ENCODE measurements at regions not wholly inside any gene's neighbourhood (a gene's known extent, or its start where the extent isn't known, plus 50 kb on each side); places are given as distances from the start of the nearest gene placed in this dataset.

DNA sequence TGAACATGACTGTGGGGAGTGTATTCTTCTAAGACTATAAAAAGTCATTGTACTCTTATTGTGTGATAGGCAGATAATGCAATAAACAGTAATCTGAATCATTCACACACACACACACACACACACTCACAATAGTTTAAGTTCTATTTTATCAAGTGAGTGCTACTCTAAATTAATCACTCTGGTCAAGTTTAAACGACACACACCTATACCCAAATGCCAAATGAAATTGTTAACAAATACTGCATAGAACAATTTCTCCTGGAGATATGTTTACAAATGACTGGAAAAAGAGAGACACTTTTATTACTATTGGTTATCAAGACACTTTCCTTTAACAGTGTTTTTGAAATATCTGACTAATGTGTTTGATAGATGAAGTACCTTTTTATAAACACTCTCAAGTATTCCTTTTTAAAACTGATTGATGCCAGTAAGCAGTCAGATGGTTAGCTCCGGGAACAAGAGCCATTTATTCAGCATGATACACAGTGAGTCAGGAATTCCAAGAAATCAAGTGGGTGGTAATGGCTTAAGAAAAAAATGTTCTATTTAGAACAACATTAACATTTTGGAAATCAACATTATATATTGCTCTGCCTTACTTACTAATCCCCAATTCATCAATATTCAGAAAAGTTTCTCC, 521.6 kb upstream of the ST8SIA4 start:
- Histone ChIP-seq H3K36me3 (no peaks in the 10 kb centered on the region), H3K27ac (no peak overlapping the region), H3K4me1 (ENCODE audit: low read depth) (no peaks in the 10 kb centered on the region), H3K4me3 (no peak overlapping the region), H3K9me3 (ENCODE audit: low read depth) (no peaks in the 10 kb centered on the region), H3K27me3 (no peaks in the 10 kb centered on the region)
- TF ChIP-seq, protein P1, sequence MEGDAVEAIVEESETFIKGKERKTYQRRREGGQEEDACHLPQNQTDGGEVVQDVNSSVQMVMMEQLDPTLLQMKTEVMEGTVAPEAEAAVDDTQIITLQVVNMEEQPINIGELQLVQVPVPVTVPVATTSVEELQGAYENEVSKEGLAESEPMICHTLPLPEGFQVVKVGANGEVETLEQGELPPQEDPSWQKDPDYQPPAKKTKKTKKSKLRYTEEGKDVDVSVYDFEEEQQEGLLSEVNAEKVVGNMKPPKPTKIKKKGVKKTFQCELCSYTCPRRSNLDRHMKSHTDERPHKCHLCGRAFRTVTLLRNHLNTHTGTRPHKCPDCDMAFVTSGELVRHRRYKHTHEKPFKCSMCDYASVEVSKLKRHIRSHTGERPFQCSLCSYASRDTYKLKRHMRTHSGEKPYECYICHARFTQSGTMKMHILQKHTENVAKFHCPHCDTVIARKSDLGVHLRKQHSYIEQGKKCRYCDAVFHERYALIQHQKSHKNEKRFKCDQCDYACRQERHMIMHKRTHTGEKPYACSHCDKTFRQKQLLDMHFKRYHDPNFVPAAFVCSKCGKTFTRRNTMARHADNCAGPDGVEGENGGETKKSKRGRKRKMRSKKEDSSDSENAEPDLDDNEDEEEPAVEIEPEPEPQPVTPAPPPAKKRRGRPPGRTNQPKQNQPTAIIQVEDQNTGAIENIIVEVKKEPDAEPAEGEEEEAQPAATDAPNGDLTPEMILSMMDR (IDR thresholded peaks at IDR 0.05; ENCODE audit: low read depth, low read length): no peak
- peak in 1 of 2 donors; percentile 2 for DNase-seq (ENCODE audit: low read depth in 1 of 2, low spot score in 1 of 2)

DNA sequence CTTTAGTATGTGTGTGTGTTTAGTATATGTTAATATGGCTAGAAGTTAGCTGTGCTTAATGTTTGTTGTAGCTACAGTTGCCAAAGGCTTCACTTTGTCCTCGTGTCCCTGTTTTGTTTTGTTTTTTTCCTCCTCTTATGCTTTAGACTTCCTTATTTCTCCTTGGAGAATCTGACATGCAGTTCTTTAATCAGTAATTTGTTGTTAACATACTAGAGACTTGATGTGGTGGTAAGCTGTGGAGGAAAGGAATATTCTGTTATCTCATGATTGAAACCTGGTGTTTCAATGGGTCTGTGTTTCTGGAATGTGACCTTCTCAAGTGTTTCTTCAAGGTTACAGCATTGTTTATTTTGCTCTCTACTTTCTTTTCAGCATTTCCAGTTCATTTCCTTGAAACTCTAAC, 515.6 kb upstream of the ST8SIA4 start:
- Histone ChIP-seq H3K27me3 (no peaks in the 10 kb centered on the region), H3K27ac (no peak overlapping the region), H3K4me1 (ENCODE audit: low read depth) (peaks cover 2% of the 10 kb centered on the region), H3K36me3 (no peaks in the 10 kb centered on the region), H3K4me3 (no peak overlapping the region), H3K9me3 (ENCODE audit: low read depth) (no peaks in the 10 kb centered on the region)
- TF ChIP-seq, protein P1 (IDR thresholded peaks at IDR 0.05; ENCODE audit: low read depth, low read length): no peak
- DNase-seq (ENCODE audit: low read depth in 1 of 2, low spot score in 1 of 2): no peak

DNA sequence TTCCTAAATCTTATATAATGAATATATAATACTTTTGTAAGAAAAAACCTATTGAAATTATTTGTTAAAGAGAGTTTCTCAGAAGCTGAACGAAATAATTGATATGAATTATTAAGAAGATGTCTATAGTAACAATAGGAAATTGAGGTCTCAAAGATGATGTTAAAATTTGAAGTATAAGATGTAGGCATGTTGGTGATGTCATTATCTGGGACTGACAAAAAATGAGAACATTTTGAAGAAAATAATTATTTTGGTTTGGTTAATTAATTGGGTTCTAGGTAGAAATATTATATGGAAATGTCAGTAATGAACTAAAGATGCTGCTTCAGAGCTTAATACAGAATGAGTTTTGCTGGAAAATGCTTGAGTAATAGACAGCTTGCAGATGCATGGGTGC, 501.4 kb upstream of the ST8SIA4 start:
- H3K27ac ChIP-seq: no peak overlapping the region
- no peaks in the 10 kb centered on the region for H3K9me3 ChIP-seq (ENCODE audit: low read depth)
- no peaks in the 10 kb centered on the region for H3K27me3 ChIP-seq
- DNase-seq (ENCODE audit: low read depth in 1 of 2, low spot score in 1 of 2): no peak
- no peak overlapping the region for H3K4me3 ChIP-seq
- TF ChIP-seq, protein P1 (IDR thresholded peaks at IDR 0.05; ENCODE audit: low read depth, low read length): no peak
- no peaks in the 10 kb centered on the region for H3K4me1 ChIP-seq (ENCODE audit: low read depth)
- H3K36me3 ChIP-seq: no peaks in the 10 kb centered on the region

DNA sequence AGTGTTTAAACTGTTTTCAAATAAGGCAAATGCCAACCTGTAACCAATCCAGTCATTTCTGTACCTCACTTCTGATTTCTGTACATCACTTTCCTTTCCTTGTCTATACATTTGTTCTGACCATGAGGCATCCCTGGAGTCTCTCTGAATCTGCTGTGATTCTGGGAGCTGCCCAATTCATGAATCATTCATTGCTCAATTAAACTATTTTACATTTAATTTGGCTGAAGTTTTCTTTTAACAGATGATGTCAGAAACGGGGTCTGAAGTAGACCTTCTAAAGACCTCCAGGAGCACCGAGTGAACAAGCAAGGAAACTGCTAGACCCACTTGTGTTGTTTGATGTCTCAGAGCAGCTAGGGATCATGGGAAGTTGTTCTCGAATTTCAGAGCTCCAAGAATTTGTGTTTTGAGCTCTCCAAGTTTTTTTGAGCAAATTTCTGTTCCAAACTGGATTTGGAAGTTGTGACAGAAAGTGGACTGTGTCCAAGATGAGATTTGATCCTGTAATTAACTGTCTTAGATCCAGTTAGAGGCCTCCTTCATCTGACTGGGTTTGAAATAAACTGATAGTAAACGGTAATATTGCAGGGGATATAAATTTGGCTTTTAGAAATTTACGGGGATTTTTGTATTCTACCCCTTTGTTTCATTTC, 490.8 kb upstream of the ST8SIA4 start:
- TF ChIP-seq, protein P1 (IDR thresholded peaks at IDR 0.05; ENCODE audit: low read depth, low read length): no peak
- Histone ChIP-seq H3K4me3 (no peak overlapping the region), H3K36me3 (no peaks in the 10 kb centered on the region), H3K9me3 (ENCODE audit: low read depth) (no peaks in the 10 kb centered on the region), H3K27me3 (no peaks in the 10 kb centered on the region), H3K27ac (no peak overlapping the region), H3K4me1 (ENCODE audit: low read depth) (no peaks in the 10 kb centered on the region)
- DNase-seq (ENCODE audit: low read depth in 1 of 2, low spot score in 1 of 2): no peak

DNA sequence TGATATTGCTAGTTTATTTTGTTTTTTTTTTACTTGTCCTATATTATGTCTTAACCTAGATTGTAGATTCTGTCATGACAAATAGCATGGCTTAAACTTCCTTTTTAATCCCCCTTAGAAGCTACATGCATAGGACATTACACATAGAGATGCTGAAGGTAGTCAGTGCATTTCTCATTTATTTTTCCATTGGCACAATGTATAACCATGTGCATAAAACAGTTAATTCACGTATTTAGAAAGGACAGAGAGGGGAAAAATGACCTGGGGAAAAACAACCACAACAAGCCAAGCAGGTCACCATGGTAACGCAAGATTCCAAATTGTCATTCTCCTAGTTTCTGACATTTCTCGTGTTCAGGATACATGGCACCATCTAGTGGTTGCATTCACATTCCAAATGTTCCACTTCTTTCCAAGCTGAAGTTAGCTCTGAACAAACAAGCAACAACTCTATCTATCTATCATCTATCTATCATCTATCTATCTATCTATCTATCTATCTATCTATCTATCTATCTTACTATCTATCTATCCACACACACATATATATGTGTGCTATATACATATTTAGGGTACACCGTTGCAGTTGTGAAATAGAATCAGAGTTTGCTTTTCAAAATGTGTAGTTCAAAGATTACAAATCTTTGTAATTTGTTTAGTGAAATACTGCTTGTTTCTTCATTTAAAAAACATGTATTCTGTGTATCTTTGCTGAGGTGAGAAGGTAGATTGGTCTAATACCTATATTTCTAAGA, 487.2 kb upstream of the ST8SIA4 start:
- Histone ChIP-seq H3K36me3 (no peaks in the 10 kb centered on the region), H3K4me3 (no peak overlapping the region), H3K4me1 (ENCODE audit: low read depth) (no peaks in the 10 kb centered on the region), H3K9me3 (ENCODE audit: low read depth) (no peaks in the 10 kb centered on the region), H3K27me3 (no peaks in the 10 kb centered on the region), H3K27ac (no peak overlapping the region)
- DNase-seq (ENCODE audit: low read depth in 1 of 2, low spot score in 1 of 2): peak; percentile 49 to 64
- TF ChIP-seq, protein P1 (IDR thresholded peaks at IDR 0.05; ENCODE audit: low read depth, low read length): peak; percentile 56

All from cardiac muscle cell (in vitro differentiated cells and primary cell).